OCI-LY3 (cell line): ENCODE measurements at regions not wholly inside any gene's neighbourhood (a gene's known extent, or its start where the extent isn't known, plus 50 kb on each side); places are given as distances from the start of the nearest gene placed in this dataset.

ENCODE experiments used
- H2AFZ ChIP-seq: fragments of 200-600, 300-600 bp; shearing (Covaris generic); 2 replicates; pipeline ENCODE4 v1.6.0; 2014; ENCODE audit warnings: antibody characterized with exemption, low read depth, low read length
- H3K27ac ChIP-seq: fragments of 200-600, 300-600 bp; sonication (generic); 2 replicates; pipeline ENCODE4 v1.5.1; 2014; ENCODE audit warnings: mild to moderate bottlenecking, low read length, moderate library complexity, mixed read lengths
- H3K27me3 ChIP-seq: fragments of 200-600, 300-600 bp; sonication (generic); 2 replicates; pipeline ENCODE4 v1.6.1; 2014; ENCODE audit warnings: low read depth, low read length, mixed read lengths
- H3K36me3 ChIP-seq: fragments of 200-600, 300-600 bp; sonication (generic); replicated peaks from 2 replicates; pipeline ENCODE3; 2014; ENCODE audit warnings: low read depth, low read length, mixed read lengths
- H3K4me1 ChIP-seq: fragments of 300-600, 200-600 bp; sonication (generic); 2 replicates; pipeline ENCODE4 v1.6.1; 2014; ENCODE audit warnings: low read length, mixed read lengths
- H3K4me2 ChIP-seq: fragments of 200-600, 300-600 bp; sonication (generic); 2 replicates; pipeline ENCODE4 v1.6.1; 2014; ENCODE audit warnings: low read length, mixed read lengths
- H3K4me3 ChIP-seq: fragments of 300-600, 200-600 bp; sonication (generic); 2 replicates; pipeline ENCODE4 v1.5.1; 2014; ENCODE audit warnings: antibody characterized with exemption, mild to moderate bottlenecking, low read length, moderate library complexity
- H3K79me2 ChIP-seq: fragments of 300-600, 200-600 bp; shearing (Covaris generic); 2 replicates; pipeline ENCODE4 v1.6.1; 2014; ENCODE audit warnings: mild to moderate bottlenecking, low read length, mixed read lengths
- H3K9ac ChIP-seq: fragments of 300-600, 200-600 bp; shearing (Covaris generic); 2 replicates; pipeline ENCODE4 v1.6.0; 2014; ENCODE audit warnings: mild to moderate bottlenecking, low read length, moderate library complexity
- H3K9me3 ChIP-seq: fragments of 200-600, 300-600 bp; shearing (Covaris generic); 2 replicates; pipeline ENCODE4 v1.6.1; 2014; ENCODE audit warnings: low read length, mixed read lengths; ENCODE audit not compliant: insufficient read depth
- H4K20me1 ChIP-seq: fragments of 200-600, 300-600 bp; sonication (generic); 2 replicates; pipeline ENCODE4 v1.6.1; 2016; ENCODE audit warnings: low read length, mixed read lengths; ENCODE audit not compliant: insufficient read depth
- EZH2phosphoT487 ChIP-seq: fragments of 200-600 bp; shearing (Covaris generic); IDR thresholded peaks from 2 replicates; pipeline ENCODE4 v1.6.1; 2018; ENCODE audit warnings: antibody characterized with exemption, mixed run types, low read depth
- TF ChIP-seq, protein P1 (sequence below): fragments of 200-600, 300-600 bp; sonication (generic); IDR thresholded peaks from 2 replicates; pipeline ENCODE4 v1.5.1; 2014; ENCODE audit warnings: antibody characterized with exemption, low read length, low read depth

DNA sequence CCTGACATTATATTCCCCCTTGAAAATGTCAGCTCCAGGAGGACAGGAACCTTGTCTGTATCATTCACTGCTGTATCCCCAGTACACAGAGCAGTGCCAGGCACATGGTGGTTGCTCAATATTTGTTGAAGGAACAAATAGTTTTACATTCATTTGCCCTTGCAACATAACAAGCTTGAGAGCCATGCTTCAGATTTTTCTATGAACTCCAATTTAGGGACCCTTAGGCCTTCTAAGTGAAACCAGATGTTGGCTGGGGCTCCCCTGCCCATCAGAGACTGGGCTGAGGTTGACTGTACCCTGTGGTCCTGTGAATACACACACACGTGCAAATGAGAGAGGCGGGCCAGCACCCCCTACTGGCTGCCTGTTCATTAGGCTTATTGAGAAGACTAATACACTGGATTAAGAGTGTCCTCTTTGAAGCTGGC, 214.9 kb upstream of the WWC1 start:
- TF ChIP-seq EZH2phosphoT487 = no peak
- TF ChIP-seq, protein P1, sequence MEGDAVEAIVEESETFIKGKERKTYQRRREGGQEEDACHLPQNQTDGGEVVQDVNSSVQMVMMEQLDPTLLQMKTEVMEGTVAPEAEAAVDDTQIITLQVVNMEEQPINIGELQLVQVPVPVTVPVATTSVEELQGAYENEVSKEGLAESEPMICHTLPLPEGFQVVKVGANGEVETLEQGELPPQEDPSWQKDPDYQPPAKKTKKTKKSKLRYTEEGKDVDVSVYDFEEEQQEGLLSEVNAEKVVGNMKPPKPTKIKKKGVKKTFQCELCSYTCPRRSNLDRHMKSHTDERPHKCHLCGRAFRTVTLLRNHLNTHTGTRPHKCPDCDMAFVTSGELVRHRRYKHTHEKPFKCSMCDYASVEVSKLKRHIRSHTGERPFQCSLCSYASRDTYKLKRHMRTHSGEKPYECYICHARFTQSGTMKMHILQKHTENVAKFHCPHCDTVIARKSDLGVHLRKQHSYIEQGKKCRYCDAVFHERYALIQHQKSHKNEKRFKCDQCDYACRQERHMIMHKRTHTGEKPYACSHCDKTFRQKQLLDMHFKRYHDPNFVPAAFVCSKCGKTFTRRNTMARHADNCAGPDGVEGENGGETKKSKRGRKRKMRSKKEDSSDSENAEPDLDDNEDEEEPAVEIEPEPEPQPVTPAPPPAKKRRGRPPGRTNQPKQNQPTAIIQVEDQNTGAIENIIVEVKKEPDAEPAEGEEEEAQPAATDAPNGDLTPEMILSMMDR = peak; percentile 58
- Histone ChIP-seq H3K4me3 (no peak overlapping the region), H3K4me1 (no peaks in the 10 kb centered on the region), H2AFZ (no peak overlapping the region), H3K36me3 (no peaks in the 10 kb centered on the region), H3K27ac (no peak overlapping the region), H3K79me2 (no peaks in the 10 kb centered on the region), H3K9ac (no peak overlapping the region), H4K20me1 (no peaks in the 10 kb centered on the region), H3K9me3 (no peaks in the 10 kb centered on the region), H3K27me3 (peaks cover 21% of the 10 kb centered on the region), H3K4me2 (no peak overlapping the region)

DNA sequence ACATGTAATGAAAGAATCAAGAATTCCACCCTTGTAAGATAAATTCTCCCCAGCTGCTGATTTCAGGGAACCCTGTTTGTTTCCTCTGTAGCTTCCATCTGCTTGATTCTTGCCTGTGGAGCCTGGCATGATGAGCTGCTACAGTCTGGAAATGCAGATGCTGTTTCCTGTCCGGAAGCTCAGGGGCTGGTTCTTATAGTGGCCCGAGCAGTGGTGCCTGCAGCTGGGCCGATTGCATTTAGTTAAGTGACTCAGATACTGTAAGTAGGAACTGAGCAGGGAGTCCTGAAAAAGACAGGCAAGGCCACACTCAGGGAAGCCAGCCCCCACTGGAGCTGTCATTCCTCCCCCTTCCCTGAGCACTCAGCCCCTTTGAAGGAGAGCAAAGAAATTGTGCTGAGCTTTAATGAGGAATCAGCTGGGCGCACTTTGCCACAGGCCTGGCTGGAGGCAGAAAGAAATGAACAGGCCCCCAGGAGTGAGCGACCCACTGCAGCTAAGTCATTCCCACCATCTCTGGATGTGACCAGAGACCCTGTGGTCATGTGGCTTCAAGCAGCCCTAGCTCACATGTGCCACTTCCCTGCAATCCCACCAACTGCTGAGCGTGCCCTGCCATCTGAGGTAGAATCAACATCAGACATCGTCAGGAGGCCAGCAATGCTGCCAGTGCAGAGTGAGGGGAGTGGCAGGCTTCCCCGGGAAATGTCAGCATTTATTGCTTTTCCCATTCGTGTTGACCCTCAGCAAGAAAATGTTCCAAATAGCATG, 206.0 kb upstream of the WWC1 start:
- Histone ChIP-seq H3K27ac (no peak overlapping the region), H3K36me3 (no peaks in the 10 kb centered on the region), H3K4me3 (no peak overlapping the region), H3K9ac (no peak overlapping the region), H4K20me1 (peaks cover 2% of the 10 kb centered on the region; the same call in 1 of the 2 replicates), H3K4me2 (no peak overlapping the region), H3K79me2 (no peaks in the 10 kb centered on the region), H3K4me1 (no peaks in the 10 kb centered on the region), H2AFZ (no peak overlapping the region), H3K9me3 (no peaks in the 10 kb centered on the region), H3K27me3 (peaks cover 6% of the 10 kb centered on the region; the same call in 1 of the 2 replicates)
- no peak for TF ChIP-seq EZH2phosphoT487
- TF ChIP-seq, protein P1 = no peak

DNA sequence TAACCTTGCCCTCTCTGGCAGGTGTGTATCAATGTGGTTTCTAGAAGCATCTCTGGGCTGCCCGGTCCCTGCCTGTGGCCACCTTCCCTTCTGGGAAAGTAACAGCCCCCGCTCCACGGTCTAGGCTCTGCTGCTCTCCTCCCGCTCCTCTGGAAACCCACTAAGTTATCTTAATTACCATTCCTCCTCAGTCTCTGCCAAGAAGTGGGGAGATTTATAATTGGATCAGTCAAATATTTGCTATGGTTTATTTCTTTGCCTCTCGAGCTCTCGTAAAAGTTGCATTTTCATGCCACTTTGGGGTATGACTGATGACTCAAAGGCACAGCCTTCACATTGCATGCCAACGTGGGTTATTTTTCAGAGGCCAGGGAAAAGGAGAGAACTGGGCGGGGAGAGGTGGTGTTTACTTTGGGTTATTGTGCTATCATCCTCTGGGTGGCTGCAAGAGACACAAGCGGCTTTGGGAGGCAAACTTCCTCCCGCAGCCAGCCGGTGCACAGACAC, 205.3 kb upstream of the WWC1 start:
- Histone ChIP-seq H4K20me1 (peaks cover 2% of the 10 kb centered on the region; the same call in 1 of the 2 replicates), H3K27me3 (peaks cover 6% of the 10 kb centered on the region; the same call in 1 of the 2 replicates), H3K4me2 (no peak overlapping the region), H3K4me1 (no peaks in the 10 kb centered on the region), H3K27ac (no peak overlapping the region), H2AFZ (no peak overlapping the region), H3K36me3 (no peaks in the 10 kb centered on the region), H3K9ac (no peak overlapping the region), H3K4me3 (no peak overlapping the region), H3K9me3 (no peaks in the 10 kb centered on the region), H3K79me2 (no peaks in the 10 kb centered on the region)
- TF ChIP-seq, protein P1 = no peak
- no peak for TF ChIP-seq EZH2phosphoT487

DNA sequence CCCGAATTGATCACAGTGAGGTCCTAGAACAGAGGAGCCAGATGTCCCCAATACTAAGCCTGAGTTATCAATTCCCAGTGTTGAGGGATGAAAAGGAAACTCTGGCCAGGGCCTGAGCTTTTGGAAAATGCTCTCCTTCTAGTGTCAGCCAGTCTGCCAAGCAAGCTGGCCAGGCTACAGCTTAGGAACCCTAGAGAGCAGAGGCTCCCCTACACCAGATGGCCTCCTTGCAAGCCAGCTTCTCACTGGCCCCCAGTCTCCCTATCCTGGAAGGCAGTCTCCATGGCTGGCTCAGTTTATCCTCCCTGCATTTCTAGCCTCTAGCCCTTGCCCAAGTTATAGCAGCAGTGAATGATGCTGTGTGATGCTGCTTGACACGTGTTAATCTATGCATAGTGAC, 204.7 kb upstream of the WWC1 start:
- Histone ChIP-seq H3K9me3 (no peaks in the 10 kb centered on the region), H4K20me1 (peaks cover 2% of the 10 kb centered on the region; the same call in 1 of the 2 replicates), H3K27ac (no peak overlapping the region), H3K4me1 (no peaks in the 10 kb centered on the region), H2AFZ (no peak overlapping the region), H3K79me2 (no peaks in the 10 kb centered on the region), H3K27me3 (peaks cover 6% of the 10 kb centered on the region; the same call in 1 of the 2 replicates), H3K4me2 (no peak overlapping the region), H3K9ac (no peak overlapping the region), H3K4me3 (no peak overlapping the region), H3K36me3 (no peaks in the 10 kb centered on the region)
- TF ChIP-seq, protein P1 = no peak
- TF ChIP-seq EZH2phosphoT487 = no peak
